ENCODE measurements at regions not wholly inside any gene's neighbourhood (a gene's known extent, or its start where the extent isn't known, plus 50 kb on each side); places are given as distances from the start of the nearest gene placed in this dataset.

DNA sequence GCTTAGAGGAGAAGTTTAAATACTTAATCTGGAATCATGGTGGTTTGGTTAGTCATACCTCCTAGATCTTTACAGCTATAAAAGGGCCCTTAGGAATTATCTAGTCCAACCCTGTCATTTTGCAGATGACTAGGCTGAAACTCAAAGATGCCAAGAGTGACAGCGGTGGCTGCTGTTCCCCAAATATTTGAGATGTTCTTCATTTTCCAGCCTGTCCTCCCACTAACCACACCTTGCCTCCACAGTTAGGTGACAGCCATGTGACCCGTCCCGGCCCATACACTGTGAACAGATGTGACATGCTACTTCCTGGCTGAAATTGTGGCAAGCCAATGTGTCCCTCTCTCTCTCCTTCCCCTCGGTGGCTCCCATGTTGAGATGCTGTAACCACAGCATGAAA, 225.5 kb upstream of the IPO5 start:
- H3K9me3 ChIP-seq (ENCODE audit: control extremely low read depth in 1 of 3, control insufficient read depth in 2 of 3, insufficient read depth in 1 of 3, low read length in 2 of 3) = peaks cover 0 to 8% (median 0%) of the 10 kb centered on the region in 3 donors
- H3K9me3 Mint-ChIP-seq (ENCODE audit: insufficient read depth) = no peaks in the 10 kb centered on the region
- DNase-seq = no peak
- no peaks in the 10 kb centered on the region for H3K36me3 ChIP-seq (replicated peaks in 1 of 2; ENCODE audit: control extremely low read depth in 1 of 2, control insufficient read depth in 1 of 2, extremely low read depth in 1 of 2, insufficient read depth in 2 of 2, low read length in 1 of 2)
- WGBS (ENCODE audit: insufficient coverage) = 88% methylated on average over 4 of the region's 4 CpGs
- H3K4me1 Mint-ChIP-seq = no peaks in the 10 kb centered on the region
- H3K4me3 ChIP-seq (ENCODE audit: control extremely low read depth in 1 of 5, extremely low read depth in 1 of 5, insufficient read depth in 1 of 5, low read depth in 2 of 5, low read length in 4 of 5) = no peak overlapping the region
- no peak overlapping the region for H3K4me2 ChIP-seq (replicated peaks; ENCODE audit: low read depth, low read length, poor library complexity, severe bottlenecking)
- intact Hi-C loops (cut with micrococcal nuclease) = no loop called here
- no peaks in the 10 kb centered on the region for H3K4me1 ChIP-seq (ENCODE audit: control insufficient read depth in 2 of 2, insufficient read depth in 2 of 2, low read length in 2 of 2)
- no peak for ATAC-seq (ENCODE audit: low read depth)
- TF ChIP-seq, protein P1, sequence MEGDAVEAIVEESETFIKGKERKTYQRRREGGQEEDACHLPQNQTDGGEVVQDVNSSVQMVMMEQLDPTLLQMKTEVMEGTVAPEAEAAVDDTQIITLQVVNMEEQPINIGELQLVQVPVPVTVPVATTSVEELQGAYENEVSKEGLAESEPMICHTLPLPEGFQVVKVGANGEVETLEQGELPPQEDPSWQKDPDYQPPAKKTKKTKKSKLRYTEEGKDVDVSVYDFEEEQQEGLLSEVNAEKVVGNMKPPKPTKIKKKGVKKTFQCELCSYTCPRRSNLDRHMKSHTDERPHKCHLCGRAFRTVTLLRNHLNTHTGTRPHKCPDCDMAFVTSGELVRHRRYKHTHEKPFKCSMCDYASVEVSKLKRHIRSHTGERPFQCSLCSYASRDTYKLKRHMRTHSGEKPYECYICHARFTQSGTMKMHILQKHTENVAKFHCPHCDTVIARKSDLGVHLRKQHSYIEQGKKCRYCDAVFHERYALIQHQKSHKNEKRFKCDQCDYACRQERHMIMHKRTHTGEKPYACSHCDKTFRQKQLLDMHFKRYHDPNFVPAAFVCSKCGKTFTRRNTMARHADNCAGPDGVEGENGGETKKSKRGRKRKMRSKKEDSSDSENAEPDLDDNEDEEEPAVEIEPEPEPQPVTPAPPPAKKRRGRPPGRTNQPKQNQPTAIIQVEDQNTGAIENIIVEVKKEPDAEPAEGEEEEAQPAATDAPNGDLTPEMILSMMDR (IDR thresholded peaks at IDR 0.05) = no peak
- TF ChIP-seq EZH2 (IDR thresholded peaks at IDR 0.05; ENCODE audit: borderline replicate concordance, insufficient read depth, low read depth, low read length, poor library complexity, severe bottlenecking) = no peak
- no peak overlapping the region for H3K27ac Mint-ChIP-seq
- no peak overlapping the region for H3K4me3 Mint-ChIP-seq
- H4K20me1 ChIP-seq (ENCODE audit: control insufficient read depth, insufficient read depth, low read length, poor library complexity, severe bottlenecking) = no peaks in the 10 kb centered on the region
- no peak overlapping the region for H3K9ac ChIP-seq (ENCODE audit: low read length)
- no peaks in the 10 kb centered on the region for H3K27me3 ChIP-seq (replicated peaks in 1 of 4; ENCODE audit: control extremely low read depth in 1 of 4, control insufficient read depth in 3 of 4, insufficient read depth in 4 of 4, low read length in 3 of 4)
- no peaks in the 10 kb centered on the region for H3K79me2 ChIP-seq (ENCODE audit: control insufficient read depth, insufficient read depth, low read length)
- ChIA-PET POLR2A (no interaction called here), CTCF (no interaction called here)
- no peak overlapping the region for H2AFZ ChIP-seq (ENCODE audit: insufficient read depth, low read depth, low read length, poor library complexity, severe bottlenecking)
- no peak overlapping the region for H3K27ac ChIP-seq (ENCODE audit: low read length in 2 of 2)
- H3K27me3 Mint-ChIP-seq = no peaks in the 10 kb centered on the region

DNA sequence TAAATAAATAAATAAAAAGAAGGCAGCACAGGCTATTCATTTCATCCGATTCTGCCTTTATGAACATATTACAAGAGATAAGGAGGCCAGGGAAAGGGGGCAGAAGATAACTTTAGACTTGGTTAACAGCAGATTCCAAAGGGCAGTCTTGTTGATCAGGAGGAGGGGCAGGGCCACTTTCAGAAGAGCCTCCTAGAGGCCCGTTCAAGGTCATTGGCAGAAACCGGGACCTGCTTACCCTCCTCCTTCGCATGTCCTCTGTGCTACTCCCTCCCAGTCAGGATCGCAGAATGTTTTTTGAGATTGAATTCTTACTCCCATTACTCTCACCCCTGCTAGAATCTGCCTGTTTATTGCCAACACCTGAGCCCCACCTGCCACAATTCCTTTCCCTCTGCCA, 217.0 kb upstream of the IPO5 start:
- no peak overlapping the region for H3K4me3 ChIP-seq (ENCODE audit: control extremely low read depth in 1 of 5, extremely low read depth in 1 of 5, insufficient read depth in 1 of 5, low read depth in 2 of 5, low read length in 4 of 5)
- H2AFZ ChIP-seq (ENCODE audit: insufficient read depth, low read depth, low read length, poor library complexity, severe bottlenecking) = no peak overlapping the region
- H3K36me3 ChIP-seq (replicated peaks in 1 of 2; ENCODE audit: control extremely low read depth in 1 of 2, control insufficient read depth in 1 of 2, extremely low read depth in 1 of 2, insufficient read depth in 2 of 2, low read length in 1 of 2) = no peaks in the 10 kb centered on the region
- no peaks in the 10 kb centered on the region for H3K4me1 ChIP-seq (ENCODE audit: control insufficient read depth in 2 of 2, insufficient read depth in 2 of 2, low read length in 2 of 2)
- WGBS (ENCODE audit: insufficient coverage) = 94% methylated on average over 3 of the region's 5 CpGs
- POLR2A ChIA-PET = no interaction called here
- H3K9ac ChIP-seq (ENCODE audit: low read length) = no peak overlapping the region
- no peaks in the 10 kb centered on the region for H3K9me3 Mint-ChIP-seq (ENCODE audit: insufficient read depth)
- TF ChIP-seq, protein P1 (IDR thresholded peaks at IDR 0.05) = no peak
- no peak for TF ChIP-seq EZH2 (IDR thresholded peaks at IDR 0.05; ENCODE audit: borderline replicate concordance, insufficient read depth, low read depth, low read length, poor library complexity, severe bottlenecking)
- ATAC-seq (ENCODE audit: low read depth) (no peak), DNase-seq (no peak)
- H3K4me2 ChIP-seq (replicated peaks; ENCODE audit: low read depth, low read length, poor library complexity, severe bottlenecking) = no peak overlapping the region
- no peaks in the 10 kb centered on the region for H3K4me1 Mint-ChIP-seq
- H3K27me3 ChIP-seq (replicated peaks in 1 of 4; ENCODE audit: control extremely low read depth in 1 of 4, control insufficient read depth in 3 of 4, insufficient read depth in 4 of 4, low read length in 3 of 4) = no peaks in the 10 kb centered on the region
- H4K20me1 ChIP-seq (ENCODE audit: control insufficient read depth, insufficient read depth, low read length, poor library complexity, severe bottlenecking) = no peaks in the 10 kb centered on the region
- no peak overlapping the region for H3K4me3 Mint-ChIP-seq
- H3K27ac Mint-ChIP-seq = no peak overlapping the region
- no peaks in the 10 kb centered on the region for H3K79me2 ChIP-seq (ENCODE audit: control insufficient read depth, insufficient read depth, low read length)
- H3K27ac ChIP-seq (ENCODE audit: low read length in 2 of 2) = no peak overlapping the region
- no peaks in the 10 kb centered on the region for H3K27me3 Mint-ChIP-seq
- CTCF ChIA-PET = no interaction called here
- intact Hi-C loops (cut with micrococcal nuclease) = no loop called here
- no peaks in the 10 kb centered on the region for H3K9me3 ChIP-seq (ENCODE audit: control extremely low read depth in 1 of 3, control insufficient read depth in 2 of 3, insufficient read depth in 1 of 3, low read length in 2 of 3)

All from B cell (primary cell).